ENCODE measurements at regions not wholly inside any gene's neighbourhood (a gene's known extent, or its start where the extent isn't known, plus 50 kb on each side); places are given as distances from the start of the nearest gene placed in this dataset.

DNA sequence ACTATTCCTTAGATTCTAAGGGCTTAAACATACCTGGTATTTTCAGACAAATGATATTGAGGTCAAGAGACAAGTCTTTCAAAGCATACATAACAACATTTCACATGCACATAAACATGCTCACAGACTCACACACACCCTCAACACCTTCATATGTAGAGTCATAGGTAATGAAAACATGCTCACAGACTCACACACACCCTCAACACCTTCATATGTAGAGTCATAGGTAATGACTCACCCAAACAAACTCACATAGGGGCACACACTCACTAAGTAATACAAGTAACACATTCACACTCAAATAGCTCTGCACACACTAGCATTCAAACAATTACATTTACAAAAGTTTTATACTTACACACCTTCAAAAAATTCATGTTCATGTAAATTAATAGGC, 975.5 kb downstream of the TMEM121 start:
- no peak overlapping the region for H3K27ac Mint-ChIP-seq (ENCODE audit: unreplicated experiment)
- H3K4me3 Mint-ChIP-seq (ENCODE audit: unreplicated experiment): no peak overlapping the region
- H3K27me3 Mint-ChIP-seq (ENCODE audit: low read depth): no peaks in the 10 kb centered on the region
- DNase-seq (ENCODE audit: low spot score): no peak
- H3K9me3 Mint-ChIP-seq (ENCODE audit: low read depth): peaks cover 66% of the 10 kb centered on the region
- no peaks in the 10 kb centered on the region for H3K4me1 Mint-ChIP-seq (ENCODE audit: low read depth)
- no peaks in the 10 kb centered on the region for H3K36me3 Mint-ChIP-seq (ENCODE audit: low read depth)
- TF ChIP-seq, protein P1, sequence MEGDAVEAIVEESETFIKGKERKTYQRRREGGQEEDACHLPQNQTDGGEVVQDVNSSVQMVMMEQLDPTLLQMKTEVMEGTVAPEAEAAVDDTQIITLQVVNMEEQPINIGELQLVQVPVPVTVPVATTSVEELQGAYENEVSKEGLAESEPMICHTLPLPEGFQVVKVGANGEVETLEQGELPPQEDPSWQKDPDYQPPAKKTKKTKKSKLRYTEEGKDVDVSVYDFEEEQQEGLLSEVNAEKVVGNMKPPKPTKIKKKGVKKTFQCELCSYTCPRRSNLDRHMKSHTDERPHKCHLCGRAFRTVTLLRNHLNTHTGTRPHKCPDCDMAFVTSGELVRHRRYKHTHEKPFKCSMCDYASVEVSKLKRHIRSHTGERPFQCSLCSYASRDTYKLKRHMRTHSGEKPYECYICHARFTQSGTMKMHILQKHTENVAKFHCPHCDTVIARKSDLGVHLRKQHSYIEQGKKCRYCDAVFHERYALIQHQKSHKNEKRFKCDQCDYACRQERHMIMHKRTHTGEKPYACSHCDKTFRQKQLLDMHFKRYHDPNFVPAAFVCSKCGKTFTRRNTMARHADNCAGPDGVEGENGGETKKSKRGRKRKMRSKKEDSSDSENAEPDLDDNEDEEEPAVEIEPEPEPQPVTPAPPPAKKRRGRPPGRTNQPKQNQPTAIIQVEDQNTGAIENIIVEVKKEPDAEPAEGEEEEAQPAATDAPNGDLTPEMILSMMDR (IDR thresholded peaks at IDR 0.05): no peak

DNA sequence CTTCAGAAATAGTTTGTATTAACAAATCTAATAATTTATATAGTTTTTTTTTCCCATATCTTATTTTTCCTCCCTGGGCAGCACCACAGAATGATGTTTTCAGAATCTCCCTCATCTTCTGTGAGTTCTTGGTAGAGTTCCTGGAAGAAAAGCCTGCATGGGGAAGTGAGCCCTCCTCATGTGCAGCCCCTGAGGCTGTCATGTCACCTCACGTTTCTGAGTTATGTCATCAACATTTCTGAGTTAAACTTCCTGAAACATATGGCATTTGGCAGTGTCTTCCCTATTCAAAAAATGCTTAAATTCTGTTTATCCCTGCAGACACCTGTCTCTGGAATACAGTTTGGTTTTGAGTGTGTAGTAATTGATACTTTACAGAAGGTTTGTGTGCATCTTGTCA, 979.0 kb downstream of the TMEM121 start:
- Mint-ChIP-seq H3K9me3 (ENCODE audit: low read depth) (peaks cover 63% of the 10 kb centered on the region), H3K27me3 (ENCODE audit: low read depth) (no peaks in the 10 kb centered on the region), H3K27ac (ENCODE audit: unreplicated experiment) (no peak overlapping the region), H3K4me1 (ENCODE audit: low read depth) (no peaks in the 10 kb centered on the region), H3K36me3 (ENCODE audit: low read depth) (no peaks in the 10 kb centered on the region), H3K4me3 (ENCODE audit: unreplicated experiment) (no peak overlapping the region)
- TF ChIP-seq, protein P1 (IDR thresholded peaks at IDR 0.05): no peak
- DNase-seq (ENCODE audit: low spot score): no peak

DNA sequence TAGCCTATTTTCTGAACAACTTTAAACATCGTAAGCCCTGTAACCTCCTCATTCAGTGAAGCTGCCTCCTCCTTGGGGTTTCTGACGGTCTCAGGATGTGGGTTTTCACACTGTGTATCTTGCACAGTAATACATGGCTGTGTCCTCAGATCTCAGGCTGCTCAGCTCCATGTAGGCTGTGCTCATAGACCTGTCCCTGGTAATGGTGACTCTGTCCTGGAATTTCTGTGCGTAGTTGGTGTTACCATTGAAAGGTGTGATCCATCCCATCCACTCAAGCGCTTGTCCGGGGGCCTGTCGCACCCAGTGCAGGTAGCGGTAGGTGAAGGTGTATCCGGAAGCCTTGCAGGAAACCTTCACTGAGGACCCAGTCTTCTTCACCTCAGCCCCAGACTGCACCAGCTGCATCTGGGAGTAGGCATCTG, 980.5 kb downstream of the TMEM121 start:
- H3K4me1 Mint-ChIP-seq (ENCODE audit: low read depth): no peaks in the 10 kb centered on the region
- H3K4me3 Mint-ChIP-seq (ENCODE audit: unreplicated experiment): no peak overlapping the region
- DNase-seq (ENCODE audit: low spot score): no peak
- H3K27ac Mint-ChIP-seq (ENCODE audit: unreplicated experiment): no peak overlapping the region
- TF ChIP-seq, protein P1 (IDR thresholded peaks at IDR 0.05): no peak
- H3K27me3 Mint-ChIP-seq (ENCODE audit: low read depth): no peaks in the 10 kb centered on the region
- no peaks in the 10 kb centered on the region for H3K36me3 Mint-ChIP-seq (ENCODE audit: low read depth)
- peaks cover 67% of the 10 kb centered on the region for H3K9me3 Mint-ChIP-seq (ENCODE audit: low read depth)

GRCh38 chr14:106507354-106507753, 981.0 kb downstream of the TMEM121 start:
- no peak overlapping the region for H3K27ac Mint-ChIP-seq (ENCODE audit: unreplicated experiment)
- peaks cover 67% of the 10 kb centered on the region for H3K9me3 Mint-ChIP-seq (ENCODE audit: low read depth)
- DNase-seq (ENCODE audit: low spot score): no peak
- no peaks in the 10 kb centered on the region for H3K36me3 Mint-ChIP-seq (ENCODE audit: low read depth)
- H3K4me1 Mint-ChIP-seq (ENCODE audit: low read depth): no peaks in the 10 kb centered on the region
- TF ChIP-seq, protein P1 (IDR thresholded peaks at IDR 0.05): no peak
- no peak overlapping the region for H3K4me3 Mint-ChIP-seq (ENCODE audit: unreplicated experiment)
- no peaks in the 10 kb centered on the region for H3K27me3 Mint-ChIP-seq (ENCODE audit: low read depth)

DNA sequence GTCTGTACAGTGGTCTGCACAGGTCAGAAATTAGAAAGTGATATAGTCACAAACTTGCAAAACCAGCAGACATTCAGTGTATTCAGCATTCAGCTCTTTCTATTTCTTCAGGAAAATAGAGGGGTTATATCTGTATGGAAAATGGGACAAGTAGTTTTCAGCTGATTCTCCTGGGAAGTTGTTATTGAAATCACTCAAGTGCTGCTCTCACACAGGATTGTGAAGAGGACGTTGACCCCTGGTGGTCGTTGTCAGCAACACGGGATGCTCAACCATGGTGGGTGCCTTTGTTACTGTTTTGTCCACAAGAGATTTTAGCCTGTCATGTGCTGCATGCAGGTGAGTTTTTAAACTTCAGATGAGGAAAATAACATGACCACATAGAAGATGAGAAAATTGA, 981.8 kb downstream of the TMEM121 start:
- TF ChIP-seq, protein P1 (IDR thresholded peaks at IDR 0.05): no peak
- Mint-ChIP-seq H3K27me3 (ENCODE audit: low read depth) (no peaks in the 10 kb centered on the region), H3K9me3 (ENCODE audit: low read depth) (peaks cover 67% of the 10 kb centered on the region), H3K4me1 (ENCODE audit: low read depth) (no peaks in the 10 kb centered on the region), H3K4me3 (ENCODE audit: unreplicated experiment) (no peak overlapping the region), H3K27ac (ENCODE audit: unreplicated experiment) (no peak overlapping the region), H3K36me3 (ENCODE audit: low read depth) (no peaks in the 10 kb centered on the region)
- DNase-seq (ENCODE audit: low spot score): no peak

Measured in chondrocyte (in vitro differentiated cells).